PC-9 (cell line): ENCODE measurements at regions not wholly inside any gene's neighbourhood (a gene's known extent, or its start where the extent isn't known, plus 50 kb on each side); places are given as distances from the start of the nearest gene placed in this dataset.

Experiments used
- CTCF ChIP-seq: fragments of 200-600 bp; sonication (generic); conservative IDR thresholded peaks from 2 replicates; pipeline ENCODE4 v1.6.1; 2017; ENCODE audit warnings: mixed run types, antibody characterized with exemption, mild to moderate bottlenecking, moderate library complexity
- EZH2 ChIP-seq: fragments of 200-600 bp; sonication (generic); IDR thresholded peaks from 2 replicates; pipeline ENCODE4 v1.8.0; 2017; ENCODE audit warnings: antibody characterized with exemption, low read depth

DNA sequence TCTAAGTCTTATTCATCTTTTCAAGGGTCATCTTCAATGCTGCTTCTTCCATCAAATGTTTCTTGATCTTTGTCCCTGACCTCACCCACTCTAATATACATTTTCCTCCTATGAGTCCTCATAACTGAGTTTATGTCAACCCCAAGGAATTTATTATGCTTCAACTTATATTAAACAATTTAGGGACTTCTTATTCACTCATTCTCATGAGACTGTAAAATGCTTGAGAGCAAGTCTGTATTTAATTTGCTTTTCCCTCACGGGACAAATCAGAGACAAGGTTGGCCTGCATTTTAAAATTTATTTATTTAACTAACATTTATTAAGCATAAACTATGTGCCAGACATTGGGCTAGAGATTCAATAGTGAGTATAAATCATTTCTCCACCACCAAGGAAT lies 312.0 kb upstream of the NT5E start:
- TF ChIP-seq CTCF (no peak), EZH2 (no peak)
